Adrenal gland (tissue), 5 donors: ENCODE measurements at regions not wholly inside any gene's neighbourhood (a gene's known extent, or its start where the extent isn't known, plus 50 kb on each side); places are given as distances from the start of the nearest gene placed in this dataset.

Source experiments
- POLR2A ChIP-seq, 2 donors: fragments of 450-650 bp; IDR thresholded peaks; one replicate each; pipeline ENCODE4 v1.6.1; 2017; ENCODE audit warnings: antibody characterized with exemption in 2 of 2, mild to moderate bottlenecking in 2 of 2, moderate library complexity in 1 of 2
- TF ChIP-seq, protein P1 (sequence below), 6 experiments: fragments of 450-650 bp in 4 of 6; fragments of 200-600 bp in 2 of 6; sonication (generic) in 1 of 6; IDR thresholded peaks; 1 replicate in 5 of 6; 2 replicates in 1 of 6; pipeline versions ENCODE4 v1.5.1 to v1.8.0; 2016 to 2021; ENCODE audit warnings: antibody characterized with exemption in 6 of 6, mild to moderate bottlenecking in 2 of 6, moderate library complexity in 1 of 6
- donor health status: DM: no; HTN: no; CAD: no.

DNA sequence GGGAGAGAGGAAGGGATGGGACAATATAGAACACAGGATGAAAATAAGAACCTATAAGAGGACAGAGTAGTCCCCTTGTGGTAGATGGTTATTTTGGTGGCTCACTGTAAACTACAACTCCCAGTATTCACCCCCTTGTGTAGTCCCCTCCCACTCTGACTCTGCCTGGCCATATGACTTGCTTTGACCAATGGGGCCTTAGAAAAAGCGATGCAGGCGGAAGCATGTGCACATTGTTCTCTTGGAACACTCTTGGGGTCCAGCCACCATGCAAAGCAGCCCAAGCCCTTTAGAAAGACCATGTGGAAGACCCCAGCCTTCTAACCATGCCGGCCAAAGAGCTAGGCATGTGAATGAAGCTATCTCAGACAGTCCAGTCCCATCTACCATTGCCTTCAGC is 415.0 kb downstream of the BCOR start:
- TF ChIP-seq, protein P1, sequence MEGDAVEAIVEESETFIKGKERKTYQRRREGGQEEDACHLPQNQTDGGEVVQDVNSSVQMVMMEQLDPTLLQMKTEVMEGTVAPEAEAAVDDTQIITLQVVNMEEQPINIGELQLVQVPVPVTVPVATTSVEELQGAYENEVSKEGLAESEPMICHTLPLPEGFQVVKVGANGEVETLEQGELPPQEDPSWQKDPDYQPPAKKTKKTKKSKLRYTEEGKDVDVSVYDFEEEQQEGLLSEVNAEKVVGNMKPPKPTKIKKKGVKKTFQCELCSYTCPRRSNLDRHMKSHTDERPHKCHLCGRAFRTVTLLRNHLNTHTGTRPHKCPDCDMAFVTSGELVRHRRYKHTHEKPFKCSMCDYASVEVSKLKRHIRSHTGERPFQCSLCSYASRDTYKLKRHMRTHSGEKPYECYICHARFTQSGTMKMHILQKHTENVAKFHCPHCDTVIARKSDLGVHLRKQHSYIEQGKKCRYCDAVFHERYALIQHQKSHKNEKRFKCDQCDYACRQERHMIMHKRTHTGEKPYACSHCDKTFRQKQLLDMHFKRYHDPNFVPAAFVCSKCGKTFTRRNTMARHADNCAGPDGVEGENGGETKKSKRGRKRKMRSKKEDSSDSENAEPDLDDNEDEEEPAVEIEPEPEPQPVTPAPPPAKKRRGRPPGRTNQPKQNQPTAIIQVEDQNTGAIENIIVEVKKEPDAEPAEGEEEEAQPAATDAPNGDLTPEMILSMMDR (IDR thresholded peaks at IDR 0.05), result no peak
- no peak for TF ChIP-seq POLR2A (IDR thresholded peaks at IDR 0.05)
